GM23338 (cell line): ENCODE measurements at regions not wholly inside any gene's neighbourhood (a gene's known extent, or its start where the extent isn't known, plus 50 kb on each side); places are given as distances from the start of the nearest gene placed in this dataset.

ENCODE experiments used
- ATAC-seq: fragments of 200-7000 bp; cut with Tn5 transposase; 3 replicates; pipeline ENCODE4 v1.9.1; 2020
- DNase-seq: peaks from one replicate; pipeline ENCODE4 v3.0.0-alpha.2; 2015; ENCODE audit warnings: low spot score
- H2AFZ ChIP-seq: fragments of 200-600 bp; sonication (generic); 2 replicates; pipeline ENCODE4 v1.8.0; 2016; ENCODE audit warnings: antibody characterized with exemption, mild to moderate bottlenecking, moderate library complexity
- H3F3A ChIP-seq: fragments of 200-600 bp; sonication (generic); replicated peaks from 2 replicates; pipeline ENCODE4 v1.8.0; 2017; ENCODE audit warnings: antibody characterized with exemption, mixed run types, low read depth
- H3K27ac ChIP-seq: fragments of 200-600 bp; sonication (generic); 2 replicates; pipeline ENCODE4 v1.6.1; 2016; ENCODE audit warnings: low read depth
- H3K27me3 ChIP-seq: fragments of 200-600 bp; sonication (generic); 2 replicates; pipeline ENCODE4 v1.8.0; 2016; ENCODE audit warnings: mild to moderate bottlenecking, mixed run types, moderate library complexity; ENCODE audit not compliant: insufficient read depth
- H3K36me3 ChIP-seq: fragments of 200-600 bp; sonication (generic); 2 replicates; pipeline ENCODE4 v1.8.0; 2016; ENCODE audit warnings: mild to moderate bottlenecking; ENCODE audit not compliant: insufficient read depth
- H3K4me1 ChIP-seq: fragments of 200-600 bp; sonication (generic); 2 replicates; pipeline ENCODE4 v1.8.0; 2016; ENCODE audit warnings: mild to moderate bottlenecking, moderate library complexity; ENCODE audit not compliant: insufficient read depth
- H3K4me2 ChIP-seq: fragments of 200-600 bp; sonication (generic); 2 replicates; pipeline ENCODE4 v1.7.1; 2017; ENCODE audit warnings: mixed run types
- H3K4me3 ChIP-seq: fragments of 200-600 bp; sonication (generic); 2 replicates; pipeline ENCODE4 v1.6.1; 2016; ENCODE audit warnings: mixed run types
- H3K79me2 ChIP-seq: fragments of 200-600 bp; sonication (generic); replicated peaks from 2 replicates; pipeline ENCODE4 v1.8.0; 2017; ENCODE audit warnings: mild to moderate bottlenecking; ENCODE audit not compliant: insufficient read depth
- H3K9me2 ChIP-seq: fragments of 200-600 bp; sonication (generic); 2 replicates; pipeline ENCODE4 v1.8.0; 2017; ENCODE audit not compliant: insufficient read depth
- H4K20me1 ChIP-seq: fragments of 200-600 bp; sonication (generic); replicated peaks from 2 replicates; pipeline ENCODE4 v1.8.0; 2017; ENCODE audit warnings: mild to moderate bottlenecking; ENCODE audit not compliant: insufficient read depth
- H3K27ac Mint-ChIP-seq: 2 replicates; pipeline ENCODE4 v1.8.0; 2020; ENCODE audit warnings: inconsistent platforms, mild to moderate bottlenecking, moderate library complexity, mixed read lengths
- H3K27me3 Mint-ChIP-seq: 3 replicates; pipeline ENCODE4 v1.8.0; 2022; ENCODE audit warnings: low read depth, mild to moderate bottlenecking, moderate library complexity, mixed read lengths, inconsistent platforms; ENCODE audit not compliant: insufficient read depth, poor library complexity
- H3K36me3 Mint-ChIP-seq: 3 replicates; pipeline ENCODE4 v1.8.0; 2021; ENCODE audit warnings: low read depth, mild to moderate bottlenecking, inconsistent platforms, moderate library complexity, mixed read lengths
- H3K4me1 Mint-ChIP-seq: 3 replicates; pipeline ENCODE4 v1.8.0; 2020; ENCODE audit warnings: mild to moderate bottlenecking, inconsistent platforms, mixed read lengths
- H3K4me3 Mint-ChIP-seq: 3 replicates; pipeline ENCODE4 v1.8.0; 2021; ENCODE audit warnings: moderate library complexity, mild to moderate bottlenecking, inconsistent platforms, mixed read lengths
- H3K9me3 Mint-ChIP-seq: 3 replicates; pipeline ENCODE4 v1.8.0; 2020; ENCODE audit warnings: moderate library complexity, mild to moderate bottlenecking, inconsistent platforms, mixed read lengths
- CREB1 ChIP-seq: fragments of 250-450 bp; sonication (Bioruptor Pico); IDR thresholded peaks from 2 replicates; pipeline ENCODE4 v1.5.0; 2020; ENCODE audit warnings: low read depth, mild to moderate bottlenecking, moderate library complexity
- CTCF ChIP-seq, 2 experiments: fragments of 200-600 bp in 1 of 2; sonication (generic) in 1 of 2; conservative IDR thresholded peaks; 2 replicates each; pipeline versions ENCODE4 v1.5.1 to v1.6.1; 2016 to 2017; ENCODE audit warnings: antibody characterized with exemption in 2 of 2, low read depth in 2 of 2, mild to moderate bottlenecking in 2 of 2, moderate library complexity in 1 of 2
- ETS1 ChIP-seq: IDR thresholded peaks from 2 replicates; pipeline ENCODE4 v1.6.1; 2016; ENCODE audit warnings: antibody characterized with exemption
- EZH2 ChIP-seq: fragments of 200-600 bp; sonication (generic); IDR thresholded peaks from one replicate; pipeline ENCODE4 v1.8.0; 2017; ENCODE audit warnings: antibody characterized with exemption, mild to moderate bottlenecking, low read depth; ENCODE audit not compliant: unreplicated experiment
- EZH2phosphoT487 ChIP-seq: fragments of 200-600 bp; sonication (generic); IDR thresholded peaks from one replicate; pipeline ENCODE4 v1.8.1; 2018; ENCODE audit warnings: antibody characterized with exemption; ENCODE audit not compliant: unreplicated experiment
- JUNB ChIP-seq: IDR thresholded peaks from one replicate; pipeline ENCODE4 v1.6.1; 2016; ENCODE audit warnings: antibody characterized with exemption; ENCODE audit not compliant: unreplicated experiment
- NANOG ChIP-seq: IDR thresholded peaks from 2 replicates; pipeline ENCODE4 v1.6.1; 2016; ENCODE audit warnings: antibody characterized with exemption, borderline replicate concordance
- REST ChIP-seq: IDR thresholded peaks from one replicate; pipeline ENCODE4 v1.6.1; 2018; ENCODE audit warnings: antibody characterized with exemption; ENCODE audit not compliant: unreplicated experiment
- ZNF114 ChIP-seq: fragments of 250-450 bp; sonication (Bioruptor Pico); IDR thresholded peaks from 2 replicates; pipeline ENCODE4 v1.5.0; 2020; ENCODE audit warnings: mild to moderate bottlenecking, moderate library complexity
- ZNF331 ChIP-seq: fragments of 250-450 bp; sonication (Bioruptor Pico); IDR thresholded peaks from 2 replicates; pipeline ENCODE4 v1.5.0; 2020; ENCODE audit warnings: low read depth, mild to moderate bottlenecking, moderate library complexity
- ZNF462 ChIP-seq: fragments of 250-450 bp; sonication (Bioruptor Pico); IDR thresholded peaks from 2 replicates; pipeline ENCODE4 v1.5.0; 2020; ENCODE audit warnings: mild to moderate bottlenecking, moderate library complexity

- TF ChIP-seq ETS1 = no peak
Measured at GRCh38 chr9:97753975-97754374, 56.8 kb upstream of the XPA start (continued).

GRCh38 chr9:97755618-97756267 lies 58.6 kb upstream of the XPA start:
- H3K27me3 Mint-ChIP-seq = peaks cover 12% of the 10 kb centered on the region

More at GRCh38 chr9:97755618-97756267, 58.6 kb upstream of the XPA start:
- H3K9me2 ChIP-seq = no peaks in the 10 kb centered on the region
- H3K36me3 Mint-ChIP-seq = 0 out of 3 replicates have a peak, but pooled peaks cover 3% of the 10 kb centered on the region
- no peaks in the 10 kb centered on the region for H3K36me3 ChIP-seq
- ATAC-seq (no peak), DNase-seq (no peak)
- H3K4me1 ChIP-seq = no peaks in the 10 kb centered on the region
- H3K4me3 ChIP-seq = no peak overlapping the region
- peaks cover 9% of the 10 kb centered on the region; the same call in 2 of the 3 replicates for H3K9me3 Mint-ChIP-seq
- no peak for TF ChIP-seq EZH2
- no peak for TF ChIP-seq JUNB
- no peak for TF ChIP-seq EZH2phosphoT487
- TF ChIP-seq CREB1 (CRISPR knock-in tag) = no peak
- no peak for TF ChIP-seq REST
- no peak for TF ChIP-seq NANOG
- TF ChIP-seq ETS1 = no peak
- TF ChIP-seq ZNF114 = no peak
- TF ChIP-seq CTCF (conservative IDR thresholded peaks at IDR 0.05; ENCODE audit: low read depth in 2 of 2) = no peak
- no peak for TF ChIP-seq ZNF331
- no peak for TF ChIP-seq ZNF462 (CRISPR knock-in tag)
- no peaks in the 10 kb centered on the region for H3F3A ChIP-seq
- H3K27ac Mint-ChIP-seq = no peak overlapping the region
- H3K4me1 Mint-ChIP-seq = no peaks in the 10 kb centered on the region
- H4K20me1 ChIP-seq = no peaks in the 10 kb centered on the region
- H3K27me3 ChIP-seq = no peaks in the 10 kb centered on the region
- no peak overlapping the region for H3K27ac ChIP-seq
- H2AFZ ChIP-seq = no peak overlapping the region
- no peak overlapping the region for H3K4me3 Mint-ChIP-seq
- no peak overlapping the region for H3K4me2 ChIP-seq
- H3K79me2 ChIP-seq = no peaks in the 10 kb centered on the region
